ENCODE measurements at regions not wholly inside any gene's neighbourhood (a gene's known extent, or its start where the extent isn't known, plus 50 kb on each side); places are given as distances from the start of the nearest gene placed in this dataset.

DNA sequence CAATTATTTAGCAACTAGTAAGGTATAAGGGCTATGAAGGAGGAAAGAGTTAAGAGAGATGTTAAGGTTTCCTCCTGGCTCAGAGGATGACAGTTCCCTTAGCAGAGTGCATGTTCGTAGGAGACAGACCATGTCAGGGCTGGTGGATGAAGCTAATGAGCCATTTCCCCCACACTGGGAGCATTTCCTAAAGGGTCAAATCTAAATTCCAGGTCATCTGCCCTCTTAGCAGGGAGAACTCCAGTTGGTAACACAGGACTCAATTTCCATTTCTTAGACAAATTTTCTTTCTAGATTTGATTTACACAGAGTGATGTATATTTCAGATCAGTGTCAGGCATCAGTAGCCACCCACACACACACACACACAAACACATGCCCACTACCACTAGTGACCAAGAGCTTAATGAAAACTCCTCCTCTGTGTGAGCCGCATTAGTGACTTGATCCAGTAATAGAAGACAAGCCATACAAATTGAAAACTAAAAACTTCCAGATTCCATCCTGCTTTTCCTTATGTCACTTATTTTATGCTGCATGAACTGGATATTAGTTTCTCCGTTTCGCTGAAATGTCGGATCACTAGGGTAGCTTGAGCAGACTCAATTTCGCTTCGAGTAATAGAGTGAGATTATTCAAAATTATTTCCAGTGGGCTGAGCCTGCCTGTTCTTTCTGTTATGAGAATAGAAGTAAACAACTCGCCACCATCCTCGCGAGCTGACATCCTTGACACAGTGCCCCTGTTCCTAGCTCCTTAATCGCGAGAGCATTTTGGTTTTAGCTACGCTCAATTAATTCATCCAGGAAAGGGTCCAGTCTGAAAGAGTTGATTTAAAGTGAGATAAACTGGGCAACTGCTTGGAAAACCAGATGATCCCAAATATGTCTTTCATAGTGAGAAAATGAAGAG is 582.6 kb downstream of the SOX6 start:
- DNase-seq (ENCODE audit: low read depth): no peak

DNA sequence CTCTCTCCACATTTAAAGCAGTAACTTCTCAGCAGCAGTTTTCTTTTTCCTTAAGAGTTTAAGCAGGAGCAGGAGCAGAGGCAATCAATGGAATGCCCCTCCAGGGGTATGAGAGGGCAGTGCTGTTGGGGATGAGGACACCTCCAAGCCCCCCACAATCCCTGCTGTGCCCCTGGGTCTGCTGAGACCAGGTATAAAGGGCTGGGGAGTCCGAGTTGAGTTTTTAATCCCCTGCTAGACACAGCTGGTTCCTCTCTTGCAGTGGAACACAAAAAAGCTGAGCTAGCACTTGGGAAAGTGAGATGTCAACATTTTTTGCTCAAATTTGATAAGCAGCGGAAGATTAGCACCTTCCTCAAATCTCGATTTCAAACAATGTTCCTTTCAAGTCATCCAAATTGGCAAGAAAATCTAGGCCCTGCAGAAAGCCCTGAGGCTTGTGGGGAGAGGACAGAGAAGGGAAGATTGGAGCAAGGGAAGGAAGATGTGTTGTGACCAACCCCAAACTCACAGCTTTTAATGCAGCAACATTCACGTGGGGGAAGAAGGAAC is 581.9 kb downstream of the SOX6 start:
- DNase-seq (ENCODE audit: low read depth): no peak

GRCh38 chr11:15775015-15775541 is 581.3 kb downstream of the SOX6 start:
- DNase-seq (ENCODE audit: low read depth): no peak

DNA sequence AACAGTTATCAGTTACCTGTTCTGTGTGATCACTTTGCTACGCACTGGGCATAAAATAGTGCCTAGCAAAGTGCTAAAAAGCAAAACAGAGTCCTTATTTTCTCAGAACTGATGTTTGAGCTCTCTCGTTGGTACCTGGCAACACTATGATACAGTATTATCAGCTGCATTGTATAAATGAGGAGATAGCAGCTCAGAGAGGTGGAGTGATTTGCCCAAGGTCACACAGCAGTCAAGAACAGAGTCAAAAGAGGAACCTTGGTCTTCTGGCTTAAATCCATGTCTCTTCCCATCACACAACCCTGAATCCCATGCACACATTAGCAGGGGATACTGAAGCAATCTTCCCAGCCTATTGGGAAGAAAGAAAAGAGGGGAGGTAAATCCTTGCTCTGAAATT is 580.5 kb downstream of the SOX6 start:
- no peak for DNase-seq (ENCODE audit: low read depth)

GRCh38 chr11:15776366-15776765 is 580.0 kb downstream of the SOX6 start:
- no peak for DNase-seq (ENCODE audit: low read depth)

- no peak for DNase-seq (ENCODE audit: low read depth)
Observed at GRCh38 chr11:15779518-15779917, 576.8 kb downstream of the SOX6 start.

GRCh38 chr11:15780382-15780781 is 576.0 kb downstream of the SOX6 start:
- DNase-seq (ENCODE audit: low read depth): no peak

- no peak for DNase-seq (ENCODE audit: low read depth)
Observed at GRCh38 chr11:15780837-15781236, 575.5 kb downstream of the SOX6 start.

GRCh38 chr11:15783619-15784018 is 572.7 kb downstream of the SOX6 start:
- no peak for DNase-seq (ENCODE audit: low read depth)

- no peak for DNase-seq (ENCODE audit: low read depth)
Observed at GRCh38 chr11:15793043-15793996, 563.0 kb downstream of the SOX6 start.

DNA sequence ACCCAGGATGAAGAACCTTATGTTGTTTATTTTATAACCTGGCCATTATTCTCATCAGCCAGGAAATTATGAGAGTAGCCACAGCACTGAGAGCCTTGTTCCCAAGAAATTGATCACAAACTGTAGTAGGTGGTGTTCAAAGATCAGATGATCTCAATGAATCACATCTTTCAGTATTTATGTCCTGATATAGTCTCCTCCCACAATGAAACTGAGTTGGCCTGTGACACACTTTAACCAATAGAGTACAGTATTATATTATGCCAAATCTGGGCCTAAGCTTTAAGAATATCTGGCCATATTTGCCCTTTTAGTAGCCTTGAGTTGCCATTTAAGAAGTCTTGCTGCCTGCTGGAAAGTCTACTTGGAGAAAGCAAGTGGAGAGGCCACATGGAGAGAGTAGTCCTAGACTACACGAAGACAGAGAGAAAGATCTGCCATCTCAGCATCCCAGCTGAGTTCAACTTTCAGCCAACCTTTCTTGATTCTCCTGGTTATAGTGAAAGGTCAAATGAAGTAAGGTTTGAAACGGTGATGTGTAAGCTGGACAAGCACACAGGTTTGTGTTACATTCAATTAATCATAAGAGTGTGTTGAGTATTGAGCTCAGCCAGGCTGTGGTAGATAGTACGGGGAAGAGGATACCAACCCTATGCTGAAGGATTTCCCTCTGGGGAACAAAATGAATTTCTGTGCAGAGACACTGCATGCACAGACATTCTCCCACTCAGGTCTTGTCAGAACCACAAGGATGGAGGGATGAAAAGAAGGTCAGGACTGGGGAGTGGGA is 561.8 kb downstream of the SOX6 start:
- no peak for DNase-seq (ENCODE audit: low read depth)

DNA sequence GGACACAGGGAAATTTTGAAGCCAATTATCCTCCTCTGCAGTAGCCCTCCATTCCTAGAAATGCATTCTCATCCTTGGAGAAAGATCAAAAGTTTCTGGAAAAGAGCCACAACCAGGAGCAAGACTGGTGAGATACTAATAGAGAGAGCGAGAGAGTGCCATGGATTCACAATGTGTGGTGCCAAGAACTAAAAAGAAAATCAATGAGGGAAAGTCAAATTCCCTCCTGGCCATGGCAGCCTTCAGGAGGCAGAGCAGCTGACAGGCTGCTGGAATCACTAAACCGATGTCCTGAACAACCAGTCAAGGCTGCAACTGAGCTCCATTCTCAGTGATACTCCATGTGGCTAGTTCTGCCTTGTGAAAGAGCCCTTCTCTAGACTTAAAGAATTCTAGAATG is 561.0 kb downstream of the SOX6 start:
- no peak for DNase-seq (ENCODE audit: low read depth)

GRCh38 chr11:15800111-15800800 is 556.1 kb downstream of the SOX6 start:
- no peak for DNase-seq (ENCODE audit: low read depth)

- no peak for DNase-seq (ENCODE audit: low read depth)
Observed at GRCh38 chr11:15801126-15801525, 555.2 kb downstream of the SOX6 start.

GRCh38 chr11:15801616-15802015 is 554.7 kb downstream of the SOX6 start:
- DNase-seq (ENCODE audit: low read depth): no peak

DNA sequence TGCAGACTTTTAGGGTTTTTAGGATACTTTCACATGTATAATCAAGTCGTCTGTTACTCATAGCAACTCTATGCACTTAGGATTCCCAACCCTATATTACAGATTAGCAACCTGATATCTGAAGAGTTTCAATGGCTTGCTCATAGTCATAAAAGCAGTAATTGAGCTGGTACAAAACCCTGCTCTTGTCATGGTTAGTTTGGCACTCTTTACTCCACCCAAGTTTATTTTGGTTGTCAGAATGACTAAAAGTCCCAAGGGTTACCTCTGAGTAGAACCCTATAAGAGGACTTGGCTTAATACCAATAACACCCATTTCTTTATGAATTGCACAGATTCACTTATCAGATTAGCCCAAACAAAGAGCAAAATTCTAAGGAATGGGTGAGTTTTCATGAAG is 550.6 kb downstream of the SOX6 start:
- no peak for DNase-seq (ENCODE audit: low read depth)

- no peak for DNase-seq (ENCODE audit: low read depth)
Observed at GRCh38 chr11:15806217-15806616, 550.1 kb downstream of the SOX6 start.

GRCh38 chr11:15807827-15808226 is 548.5 kb downstream of the SOX6 start:
- DNase-seq (ENCODE audit: low read depth): no peak

DNA sequence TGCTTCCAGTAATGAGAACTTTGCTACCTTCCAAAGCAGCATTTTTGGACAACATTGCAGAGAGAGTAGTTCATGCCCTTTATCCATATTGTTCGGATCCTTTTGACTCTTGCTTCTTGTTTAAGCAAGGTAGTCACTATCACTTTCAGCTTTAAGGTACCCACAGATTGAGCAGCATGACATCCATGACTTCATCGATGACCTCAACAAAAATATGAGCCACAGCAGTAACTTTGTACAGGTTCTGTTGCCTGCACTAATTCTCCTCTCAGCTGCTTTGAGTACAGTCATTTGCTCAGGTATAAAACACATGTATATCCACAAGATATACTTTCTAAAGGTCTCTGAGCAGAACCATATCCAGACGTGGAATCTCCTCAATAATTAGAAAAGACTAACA is 546.3 kb downstream of the SOX6 start:
- DNase-seq (ENCODE audit: low read depth): no peak

DNA sequence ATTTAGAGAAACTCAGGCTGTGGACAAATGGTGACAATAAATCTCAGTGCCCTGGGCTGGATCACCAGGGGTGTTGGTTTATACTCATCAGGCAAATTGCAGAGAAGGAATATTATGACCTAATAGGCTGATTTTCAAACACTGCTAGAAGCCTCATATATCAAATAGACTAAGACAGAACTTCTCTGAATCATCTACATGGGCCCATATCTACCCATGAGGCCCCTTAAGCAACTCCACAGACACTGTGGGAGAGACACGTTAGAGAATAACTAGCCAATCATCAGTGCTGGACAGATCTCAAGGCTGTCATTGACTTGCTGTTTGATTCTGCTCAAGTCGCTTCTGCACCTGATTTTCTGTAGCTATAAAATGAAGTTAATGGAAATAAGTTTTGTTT is 545.8 kb downstream of the SOX6 start:
- DNase-seq (ENCODE audit: low read depth): no peak
